GM10266 (cell line): ENCODE measurements at regions not wholly inside any gene's neighbourhood (a gene's known extent, or its start where the extent isn't known, plus 50 kb on each side); places are given as distances from the start of the nearest gene placed in this dataset.

ENCODE experiments used
- DNase-seq: peaks from one replicate; pipeline ENCODE4 v3.0.0; 2012; ENCODE audit errors: extremely low spot score
- CTCF ChIP-seq: IDR thresholded peaks from 2 replicates; pipeline ENCODE4 v1.5.1; 2012; ENCODE audit warnings: mild to moderate bottlenecking, low read depth; ENCODE audit not compliant: control insufficient read depth, insufficient read depth; ENCODE audit errors: missing control alignments

GRCh38 chr12:132423251-132423819 is 66.6 kb upstream of the FBRSL1 start:
- no peak for TF ChIP-seq CTCF
- DNase-seq = no peak

- DNase-seq = no peak
- no peak for TF ChIP-seq CTCF
Measured at GRCh38 chr12:132422381-132423043, 67.4 kb upstream of the FBRSL1 start.

GRCh38 chr12:132422040-132422380 is 67.9 kb upstream of the FBRSL1 start:
- no peak for DNase-seq
- TF ChIP-seq CTCF = no peak

GRCh38 chr12:132419631-132420246 is 70.2 kb upstream of the FBRSL1 start:
- DNase-seq = no peak
- no peak for TF ChIP-seq CTCF

- TF ChIP-seq CTCF = no peak
- no peak for DNase-seq
Measured at GRCh38 chr12:132418393-132418925, 71.5 kb upstream of the FBRSL1 start.

GRCh38 chr12:132417741-132418140 is 72.2 kb upstream of the FBRSL1 start:
- no peak for DNase-seq
- TF ChIP-seq CTCF = no peak

- no peak for DNase-seq
- no peak for TF ChIP-seq CTCF
Measured at GRCh38 chr12:132416827-132417226, 73.1 kb upstream of the FBRSL1 start.
